ENCODE measurements at regions not wholly inside any gene's neighbourhood (a gene's known extent, or its start where the extent isn't known, plus 50 kb on each side); places are given as distances from the start of the nearest gene placed in this dataset.

GRCh38 chr5:155097995-155098394 lies 84.4 kb downstream of the KIF4B start:
- H3K36me3 Mint-ChIP-seq (ENCODE audit: low read depth) = no peaks in the 10 kb centered on the region
- H3K9me3 Mint-ChIP-seq = peaks cover 4% of the 10 kb centered on the region
- H3K27me3 Mint-ChIP-seq = peaks cover 21% of the 10 kb centered on the region
- no peaks in the 10 kb centered on the region for H3K4me1 Mint-ChIP-seq (ENCODE audit: low read depth)
- H3K27ac Mint-ChIP-seq = no peak overlapping the region
- no peak overlapping the region for H3K4me3 Mint-ChIP-seq

GRCh38 chr5:155098433-155098832 lies 84.9 kb downstream of the KIF4B start:
- H3K27ac Mint-ChIP-seq = no peak overlapping the region
- H3K27me3 Mint-ChIP-seq = peaks cover 24% of the 10 kb centered on the region
- H3K36me3 Mint-ChIP-seq (ENCODE audit: low read depth) = no peaks in the 10 kb centered on the region
- no peak overlapping the region for H3K4me3 Mint-ChIP-seq
- H3K9me3 Mint-ChIP-seq = peaks cover 4% of the 10 kb centered on the region
- H3K4me1 Mint-ChIP-seq (ENCODE audit: low read depth) = no peaks in the 10 kb centered on the region

- Mint-ChIP-seq H3K27ac (no peak overlapping the region), H3K4me3 (no peak overlapping the region), H3K9me3 (no peaks in the 10 kb centered on the region), H3K36me3 (ENCODE audit: low read depth) (no peaks in the 10 kb centered on the region), H3K4me1 (ENCODE audit: low read depth) (no peaks in the 10 kb centered on the region), H3K27me3 (peaks cover 7% of the 10 kb centered on the region)
Measured at GRCh38 chr5:155101697-155102096, 88.1 kb downstream of the KIF4B start.

GRCh38 chr5:155103146-155103545 lies 89.6 kb downstream of the KIF4B start:
- H3K4me3 Mint-ChIP-seq = no peak overlapping the region
- no peaks in the 10 kb centered on the region for H3K4me1 Mint-ChIP-seq (ENCODE audit: low read depth)
- no peak overlapping the region for H3K27ac Mint-ChIP-seq
- no peaks in the 10 kb centered on the region for H3K36me3 Mint-ChIP-seq (ENCODE audit: low read depth)
- H3K27me3 Mint-ChIP-seq = peaks cover 4% of the 10 kb centered on the region
- H3K9me3 Mint-ChIP-seq = no peaks in the 10 kb centered on the region

GRCh38 chr5:155104441-155104840 lies 90.9 kb downstream of the KIF4B start:
- Mint-ChIP-seq H3K36me3 (ENCODE audit: low read depth) (no peaks in the 10 kb centered on the region), H3K4me1 (ENCODE audit: low read depth) (no peaks in the 10 kb centered on the region), H3K27me3 (peaks cover 4% of the 10 kb centered on the region), H3K4me3 (no peak overlapping the region), H3K9me3 (no peaks in the 10 kb centered on the region), H3K27ac (no peak overlapping the region)

- Mint-ChIP-seq H3K27ac (no peak overlapping the region), H3K9me3 (no peaks in the 10 kb centered on the region), H3K36me3 (ENCODE audit: low read depth) (no peaks in the 10 kb centered on the region), H3K27me3 (peaks cover 4% of the 10 kb centered on the region), H3K4me1 (ENCODE audit: low read depth) (no peaks in the 10 kb centered on the region), H3K4me3 (no peak overlapping the region)
Measured at GRCh38 chr5:155106221-155106620, 92.7 kb downstream of the KIF4B start.

GRCh38 chr5:155113888-155114287 lies 100.3 kb downstream of the KIF4B start:
- Mint-ChIP-seq H3K27ac (no peak overlapping the region), H3K27me3 (no peaks in the 10 kb centered on the region), H3K9me3 (no peaks in the 10 kb centered on the region), H3K36me3 (ENCODE audit: low read depth) (no peaks in the 10 kb centered on the region), H3K4me3 (no peak overlapping the region), H3K4me1 (ENCODE audit: low read depth) (no peaks in the 10 kb centered on the region)

GRCh38 chr5:155114655-155115054 lies 101.1 kb downstream of the KIF4B start:
- Mint-ChIP-seq H3K4me3 (no peak overlapping the region), H3K4me1 (ENCODE audit: low read depth) (no peaks in the 10 kb centered on the region), H3K36me3 (ENCODE audit: low read depth) (no peaks in the 10 kb centered on the region), H3K9me3 (no peaks in the 10 kb centered on the region), H3K27me3 (no peaks in the 10 kb centered on the region), H3K27ac (no peak overlapping the region)

GRCh38 chr5:155116456-155117251 lies 103.1 kb downstream of the KIF4B start:
- no peak overlapping the region for H3K4me3 Mint-ChIP-seq
- no peaks in the 10 kb centered on the region for H3K27me3 Mint-ChIP-seq
- H3K4me1 Mint-ChIP-seq (ENCODE audit: low read depth) = no peaks in the 10 kb centered on the region
- no peaks in the 10 kb centered on the region for H3K36me3 Mint-ChIP-seq (ENCODE audit: low read depth)
- no peaks in the 10 kb centered on the region for H3K9me3 Mint-ChIP-seq
- no peak overlapping the region for H3K27ac Mint-ChIP-seq

- Mint-ChIP-seq H3K4me3 (no peak overlapping the region), H3K4me1 (ENCODE audit: low read depth) (no peaks in the 10 kb centered on the region), H3K36me3 (ENCODE audit: low read depth) (no peaks in the 10 kb centered on the region), H3K27me3 (peaks cover 6% of the 10 kb centered on the region), H3K9me3 (no peaks in the 10 kb centered on the region), H3K27ac (no peak overlapping the region)
Measured at GRCh38 chr5:155125551-155126095, 112.1 kb downstream of the KIF4B start.

GRCh38 chr5:155126573-155126972 lies 113.0 kb downstream of the KIF4B start:
- Mint-ChIP-seq H3K4me1 (ENCODE audit: low read depth) (no peaks in the 10 kb centered on the region), H3K36me3 (ENCODE audit: low read depth) (no peaks in the 10 kb centered on the region), H3K9me3 (no peaks in the 10 kb centered on the region), H3K27me3 (peaks cover 10% of the 10 kb centered on the region), H3K27ac (no peak overlapping the region), H3K4me3 (no peak overlapping the region)

- no peaks in the 10 kb centered on the region for H3K4me1 Mint-ChIP-seq (ENCODE audit: low read depth)
Measured at GRCh38 chr5:155127552-155127951, 114.0 kb downstream of the KIF4B start.

GRCh38 chr5:155128786-155129512 lies 115.4 kb downstream of the KIF4B start:
- Mint-ChIP-seq H3K27me3 (peaks cover 16% of the 10 kb centered on the region), H3K9me3 (no peaks in the 10 kb centered on the region), H3K4me3 (no peak overlapping the region), H3K4me1 (ENCODE audit: low read depth) (no peaks in the 10 kb centered on the region), H3K27ac (no peak overlapping the region), H3K36me3 (ENCODE audit: low read depth) (no peaks in the 10 kb centered on the region)

More at GRCh38 chr5:155127552-155127951, 114.0 kb downstream of the KIF4B start:
- Mint-ChIP-seq H3K9me3 (no peaks in the 10 kb centered on the region), H3K4me3 (no peak overlapping the region), H3K27me3 (peaks cover 15% of the 10 kb centered on the region), H3K27ac (no peak overlapping the region), H3K36me3 (ENCODE audit: low read depth) (no peaks in the 10 kb centered on the region)

GRCh38 chr5:155129513-155129880 lies 115.9 kb downstream of the KIF4B start:
- H3K4me3 Mint-ChIP-seq = no peak overlapping the region
- no peaks in the 10 kb centered on the region for H3K4me1 Mint-ChIP-seq (ENCODE audit: low read depth)

GRCh38 chr5:155134130-155134529 lies 120.6 kb downstream of the KIF4B start:
- no peaks in the 10 kb centered on the region for H3K36me3 Mint-ChIP-seq (ENCODE audit: low read depth)
- no peak overlapping the region for H3K4me3 Mint-ChIP-seq

More at GRCh38 chr5:155129513-155129880, 115.9 kb downstream of the KIF4B start:
- no peak overlapping the region for H3K27ac Mint-ChIP-seq
- no peaks in the 10 kb centered on the region for H3K36me3 Mint-ChIP-seq (ENCODE audit: low read depth)
- H3K9me3 Mint-ChIP-seq = no peaks in the 10 kb centered on the region
- peaks cover 16% of the 10 kb centered on the region for H3K27me3 Mint-ChIP-seq

More at GRCh38 chr5:155134130-155134529, 120.6 kb downstream of the KIF4B start:
- no peaks in the 10 kb centered on the region for H3K4me1 Mint-ChIP-seq (ENCODE audit: low read depth)
- H3K9me3 Mint-ChIP-seq = no peaks in the 10 kb centered on the region
- peaks cover 26% of the 10 kb centered on the region for H3K27me3 Mint-ChIP-seq
- H3K27ac Mint-ChIP-seq = no peak overlapping the region
